Thyroid gland (tissue), 4 donors: ENCODE measurements at regions not wholly inside any gene's neighbourhood (a gene's known extent, or its start where the extent isn't known, plus 50 kb on each side); places are given as distances from the start of the nearest gene placed in this dataset.

Source experiments
- DNase-seq, 2 donors: peaks; one replicate each; pipeline ENCODE4 v3.0.0-alpha.2; 2019
- H3K27ac ChIP-seq, 3 donors: fragments of 200-600 bp; sonication (generic); 1 replicate in 2 of 3; 2 replicates in 1 of 3; pipeline ENCODE4 v1.5.1; 2016 to 2019; ENCODE audit warnings: mild to moderate bottlenecking in 1 of 3, moderate library complexity in 1 of 3
- H3K27me3 ChIP-seq: fragments of 200-600 bp; sonication (generic); one replicate; pipeline ENCODE4 v1.5.1; 2019
- H3K36me3 ChIP-seq, 2 donors: fragments of 200-600 bp; sonication (generic); one replicate each; pipeline ENCODE4 v1.5.1; 2016 to 2019
- H3K4me1 ChIP-seq, 2 donors: fragments of 200-600 bp; sonication (generic); one replicate each; pipeline ENCODE4 v1.5.1; 2017 to 2019
- H3K4me3 ChIP-seq, 3 donors: fragments of 200-600 bp; sonication (generic); replicated peaks in 1 of 3; 1 replicate in 2 of 3; 2 replicates in 1 of 3; pipeline ENCODE4 v1.5.1; 2016; ENCODE audit warnings: mild to moderate bottlenecking in 1 of 3
- H3K9me3 ChIP-seq: fragments of 200-600 bp; sonication (generic); one replicate; pipeline ENCODE4 v1.5.1; 2017
- POLR2A ChIP-seq, 2 donors: fragments of 450-650 bp; IDR thresholded peaks; one replicate each; pipeline ENCODE4 v1.6.1; 2017; ENCODE audit warnings: antibody characterized with exemption in 2 of 2, mild to moderate bottlenecking in 2 of 2, moderate library complexity in 1 of 2
- WGBS, 2 donors: methylation state at CpG; one replicate each; pipeline ENCODE4 v1.1.5; 2017; 5-methylcytosine and 5-hydroxymethylcytosine counted together
- intact Hi-C: fragments of 100-400 bp; cut with DNase I; formaldehyde crosslinking; loops from one replicate; pipeline ENCODE4 v1.15.1; 2023
- TF ChIP-seq, protein P1 (sequence below), 6 experiments: fragments of 200-600 bp in 3 of 6; fragments of 450-650 bp in 3 of 6; sonication (generic) in 3 of 6; IDR thresholded peaks; one replicate each; pipeline ENCODE4 v1.5.1; 2016 to 2019; ENCODE audit warnings: antibody characterized with exemption in 6 of 6, mild to moderate bottlenecking in 2 of 6, inconsistent platforms in 1 of 6, moderate library complexity in 1 of 6

DNA sequence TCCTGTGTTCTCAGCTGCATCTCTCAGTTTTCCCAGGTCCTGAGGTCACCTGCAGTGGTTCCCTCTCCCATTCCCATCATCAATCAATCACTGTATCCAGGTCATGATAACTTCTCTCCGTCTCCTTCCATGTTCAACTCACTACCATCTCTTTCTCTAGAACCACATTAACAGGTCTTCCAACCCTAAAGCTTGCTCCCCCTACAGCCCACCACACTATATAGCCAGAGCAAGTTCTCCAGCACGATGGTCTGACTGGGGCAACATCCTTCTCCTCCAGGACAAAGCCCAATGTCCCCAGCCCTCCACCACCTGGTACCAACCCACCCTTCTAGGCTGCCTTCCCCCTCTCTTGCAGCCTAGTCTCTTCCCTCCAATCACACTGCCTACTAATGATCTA lies 241.6 kb downstream of the CDK5RAP2 start:
- intact Hi-C loops = no loop called here
- Histone ChIP-seq H3K27me3 (no peaks in the 10 kb centered on the region), H3K4me1 (peaks cover 0 to 3% of the 10 kb centered on the region in 2 donors), H3K9me3 (no peaks in the 10 kb centered on the region), H3K27ac (no peak overlapping the region), H3K4me3 (no peak overlapping the region), H3K36me3 (no peaks in the 10 kb centered on the region)
- no peak for DNase-seq
- no peak for TF ChIP-seq POLR2A (IDR thresholded peaks at IDR 0.05)
- TF ChIP-seq, protein P1, sequence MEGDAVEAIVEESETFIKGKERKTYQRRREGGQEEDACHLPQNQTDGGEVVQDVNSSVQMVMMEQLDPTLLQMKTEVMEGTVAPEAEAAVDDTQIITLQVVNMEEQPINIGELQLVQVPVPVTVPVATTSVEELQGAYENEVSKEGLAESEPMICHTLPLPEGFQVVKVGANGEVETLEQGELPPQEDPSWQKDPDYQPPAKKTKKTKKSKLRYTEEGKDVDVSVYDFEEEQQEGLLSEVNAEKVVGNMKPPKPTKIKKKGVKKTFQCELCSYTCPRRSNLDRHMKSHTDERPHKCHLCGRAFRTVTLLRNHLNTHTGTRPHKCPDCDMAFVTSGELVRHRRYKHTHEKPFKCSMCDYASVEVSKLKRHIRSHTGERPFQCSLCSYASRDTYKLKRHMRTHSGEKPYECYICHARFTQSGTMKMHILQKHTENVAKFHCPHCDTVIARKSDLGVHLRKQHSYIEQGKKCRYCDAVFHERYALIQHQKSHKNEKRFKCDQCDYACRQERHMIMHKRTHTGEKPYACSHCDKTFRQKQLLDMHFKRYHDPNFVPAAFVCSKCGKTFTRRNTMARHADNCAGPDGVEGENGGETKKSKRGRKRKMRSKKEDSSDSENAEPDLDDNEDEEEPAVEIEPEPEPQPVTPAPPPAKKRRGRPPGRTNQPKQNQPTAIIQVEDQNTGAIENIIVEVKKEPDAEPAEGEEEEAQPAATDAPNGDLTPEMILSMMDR (IDR thresholded peaks at IDR 0.05) = no peak
- 87 to 91% methylated on average over 2 of the region's 2 CpGs for WGBS, 2 donors

DNA sequence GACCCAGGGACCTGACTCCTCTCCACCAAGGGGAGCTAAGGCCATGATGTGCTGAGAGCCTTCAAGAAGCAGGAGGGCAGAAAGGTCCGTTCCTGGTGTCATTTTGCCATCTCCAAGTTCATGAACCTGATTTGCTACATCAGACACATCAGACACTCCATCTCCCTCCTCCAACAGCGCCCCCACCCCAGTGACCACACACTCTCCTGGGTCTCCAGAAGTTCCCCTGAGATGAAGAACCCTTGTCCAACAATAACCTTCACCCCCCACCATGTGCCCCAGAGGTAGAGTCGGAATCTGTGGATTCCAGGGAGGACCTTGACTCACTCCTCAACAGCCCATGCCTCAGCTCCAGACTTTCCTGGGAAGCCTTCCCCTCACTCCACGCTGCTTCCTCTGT lies 242.8 kb downstream of the CDK5RAP2 start:
- WGBS, 2 donors = 79 to 86% methylated on average over 4 of the region's 4 CpGs
- Histone ChIP-seq H3K4me3 (no peak overlapping the region), H3K27ac (no peak overlapping the region), H3K27me3 (no peaks in the 10 kb centered on the region), H3K9me3 (no peaks in the 10 kb centered on the region), H3K4me1 (peaks cover 0 to 3% of the 10 kb centered on the region in 2 donors), H3K36me3 (no peaks in the 10 kb centered on the region)
- intact Hi-C loops = no loop called here
- no peak for TF ChIP-seq POLR2A (IDR thresholded peaks at IDR 0.05)
- TF ChIP-seq, protein P1 (IDR thresholded peaks at IDR 0.05) = no peak
- no peak for DNase-seq

DNA sequence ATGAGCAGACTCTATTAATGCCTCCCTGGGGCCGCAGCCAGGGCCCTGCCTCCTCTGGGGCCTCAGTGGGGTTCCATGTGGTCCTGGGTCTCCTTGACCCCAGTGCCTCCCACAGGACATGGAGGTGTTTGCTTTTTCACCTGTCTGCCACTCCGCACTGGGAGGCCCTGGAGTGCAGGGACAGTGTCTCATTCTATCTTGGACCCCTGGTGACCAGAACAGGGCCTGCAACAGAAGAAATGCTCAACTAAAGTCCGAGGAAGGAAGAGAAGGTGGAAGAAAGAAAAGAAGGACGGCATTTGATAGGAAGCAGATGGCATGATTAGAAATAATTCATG lies 243.2 kb downstream of the CDK5RAP2 start:
- H3K9me3 ChIP-seq = no peaks in the 10 kb centered on the region
- TF ChIP-seq, protein P1 (IDR thresholded peaks at IDR 0.05) = no peak
- TF ChIP-seq POLR2A (IDR thresholded peaks at IDR 0.05) = no peak
- WGBS, 2 donors = 88 to 92% methylated on average over 3 to 4 of the region's 4 CpGs
- no peaks in the 10 kb centered on the region for H3K36me3 ChIP-seq
- DNase-seq = no peak
- intact Hi-C loops = no loop called here
- no peak overlapping the region for H3K4me3 ChIP-seq
- no peak overlapping the region for H3K27ac ChIP-seq
- H3K4me1 ChIP-seq = peaks cover 0 to 3% of the 10 kb centered on the region in 2 donors
- H3K27me3 ChIP-seq = no peaks in the 10 kb centered on the region

DNA sequence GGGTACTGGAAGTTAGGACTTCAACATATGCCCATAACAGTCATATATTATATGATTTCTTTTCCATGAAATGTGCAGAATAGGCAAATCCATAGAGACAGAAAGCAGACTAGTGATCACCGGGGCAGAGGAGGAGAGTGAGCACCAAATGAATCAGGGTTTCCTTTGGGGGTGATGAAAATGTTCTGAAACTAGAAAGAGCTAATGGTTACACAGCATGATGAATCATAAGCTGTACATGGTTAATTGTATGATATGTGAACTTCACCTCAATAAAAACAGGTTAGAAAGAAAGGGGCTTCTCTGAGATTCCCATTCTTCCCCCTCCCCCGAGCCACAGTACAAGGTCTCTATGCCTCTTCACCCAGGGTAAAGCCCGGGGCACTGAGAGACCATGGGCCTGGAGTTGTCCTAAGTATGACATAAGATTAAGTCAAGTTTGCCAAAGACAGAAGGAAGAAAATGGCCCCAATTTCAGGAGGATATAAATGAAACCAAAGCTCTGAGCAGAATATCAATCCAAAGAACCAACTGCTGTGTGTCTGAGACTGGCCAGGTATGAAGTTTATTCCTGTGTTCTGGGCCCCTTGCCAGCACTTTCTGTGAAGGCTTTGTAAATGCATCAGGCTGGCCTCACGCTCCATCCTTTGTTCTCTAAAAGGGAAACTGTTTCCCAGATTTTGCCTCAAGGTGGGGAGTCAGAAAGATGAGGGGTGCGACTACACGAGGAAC lies 243.8 kb downstream of the CDK5RAP2 start:
- DNase-seq = peak; percentile 72 to 84
- no peak for TF ChIP-seq POLR2A (IDR thresholded peaks at IDR 0.05)
- TF ChIP-seq, protein P1 (IDR thresholded peaks at IDR 0.05) = no peak
- Histone ChIP-seq H3K27me3 (no peaks in the 10 kb centered on the region), H3K4me1 (peaks cover 0 to 3% of the 10 kb centered on the region in 2 donors), H3K4me3 (no peak overlapping the region), H3K27ac (no peak overlapping the region), H3K36me3 (no peaks in the 10 kb centered on the region), H3K9me3 (no peaks in the 10 kb centered on the region)
- intact Hi-C loops = no loop called here
- 51 to 69% methylated on average over 6 of the region's 6 CpGs for WGBS, 2 donors

GRCh38 chr9:120331913-120332312 lies 248.1 kb downstream of the CDK5RAP2 start:
- Histone ChIP-seq H3K9me3 (no peaks in the 10 kb centered on the region), H3K36me3 (no peaks in the 10 kb centered on the region), H3K27ac (no peak overlapping the region), H3K4me1 (peaks cover 0 to 3% of the 10 kb centered on the region in 2 donors), H3K27me3 (no peaks in the 10 kb centered on the region), H3K4me3 (no peak overlapping the region)
- no peak for TF ChIP-seq POLR2A (IDR thresholded peaks at IDR 0.05)
- TF ChIP-seq, protein P1 (IDR thresholded peaks at IDR 0.05) = no peak
- DNase-seq = no peak
- WGBS, 2 donors = 89 to 95% methylated on average over 3 of the region's 3 CpGs
- intact Hi-C loops = no loop called here
